NCI-H187 (cell line): ENCODE measurements at regions not wholly inside any gene's neighbourhood (a gene's known extent, or its start where the extent isn't known, plus 50 kb on each side); places are given as distances from the start of the nearest gene placed in this dataset.

Experiments used
- DNase-seq, 2 experiments: peaks; one replicate each; lab custom pipeline; 2025; lab: John Stamatoyannopoulos, UW

DNA sequence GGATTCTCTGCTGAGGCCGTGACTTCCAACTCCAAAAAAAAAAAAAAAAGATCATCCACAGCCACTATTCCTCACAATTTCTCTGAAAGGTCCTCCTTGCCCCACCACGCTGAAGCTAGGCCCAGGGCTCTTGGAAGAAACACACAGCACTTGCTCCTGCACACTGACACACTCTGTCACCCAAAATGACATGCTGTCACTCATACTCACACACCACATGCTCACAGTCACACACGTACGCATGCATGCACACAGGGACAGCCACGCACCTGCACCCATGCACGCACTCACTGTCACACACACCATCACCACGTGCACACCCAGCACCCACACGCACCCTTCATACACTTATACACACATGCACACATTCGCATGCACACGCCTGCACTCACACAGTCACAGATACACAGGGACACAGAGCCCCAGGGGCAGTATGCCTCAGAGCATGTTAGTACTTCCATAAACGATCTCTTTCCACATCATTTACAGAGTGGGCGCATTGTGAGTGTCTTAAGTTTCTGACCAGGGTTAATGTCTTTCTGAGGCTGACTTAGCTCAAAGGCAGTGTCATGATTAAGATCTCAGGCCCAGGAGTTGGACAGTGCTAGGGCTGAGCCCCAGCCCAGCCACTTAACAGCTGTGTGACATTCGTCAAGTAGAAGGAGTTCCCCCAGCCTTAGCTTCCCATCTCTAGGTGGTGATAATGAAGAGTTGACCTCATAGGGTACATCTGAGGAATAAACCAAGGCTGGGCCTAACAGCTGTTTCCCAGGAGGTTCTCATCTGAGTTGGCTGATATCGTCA, 93.4 kb downstream of the GLI2 start:
- DNase-seq: no peak

DNA sequence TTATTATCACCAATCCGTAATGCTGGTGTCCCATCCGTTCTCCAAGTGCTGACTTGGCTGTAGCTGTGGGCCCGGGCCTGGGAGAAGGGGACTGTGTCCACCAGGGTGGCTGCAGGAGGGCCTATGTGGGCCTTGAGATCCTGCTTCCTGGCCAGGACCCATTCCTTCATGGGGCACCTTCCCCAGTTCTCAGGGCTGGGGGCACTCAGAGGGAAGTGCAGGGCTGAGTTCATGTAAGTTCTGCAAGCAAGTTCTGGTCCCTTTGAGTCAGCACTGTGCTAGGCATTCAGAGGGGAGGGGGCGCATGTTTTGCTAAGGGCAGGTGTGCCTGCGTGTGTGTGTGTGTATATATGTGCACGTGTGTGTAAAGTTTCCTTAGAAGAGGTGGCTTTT, 94.0 kb downstream of the GLI2 start:
- DNase-seq: no peak

DNA sequence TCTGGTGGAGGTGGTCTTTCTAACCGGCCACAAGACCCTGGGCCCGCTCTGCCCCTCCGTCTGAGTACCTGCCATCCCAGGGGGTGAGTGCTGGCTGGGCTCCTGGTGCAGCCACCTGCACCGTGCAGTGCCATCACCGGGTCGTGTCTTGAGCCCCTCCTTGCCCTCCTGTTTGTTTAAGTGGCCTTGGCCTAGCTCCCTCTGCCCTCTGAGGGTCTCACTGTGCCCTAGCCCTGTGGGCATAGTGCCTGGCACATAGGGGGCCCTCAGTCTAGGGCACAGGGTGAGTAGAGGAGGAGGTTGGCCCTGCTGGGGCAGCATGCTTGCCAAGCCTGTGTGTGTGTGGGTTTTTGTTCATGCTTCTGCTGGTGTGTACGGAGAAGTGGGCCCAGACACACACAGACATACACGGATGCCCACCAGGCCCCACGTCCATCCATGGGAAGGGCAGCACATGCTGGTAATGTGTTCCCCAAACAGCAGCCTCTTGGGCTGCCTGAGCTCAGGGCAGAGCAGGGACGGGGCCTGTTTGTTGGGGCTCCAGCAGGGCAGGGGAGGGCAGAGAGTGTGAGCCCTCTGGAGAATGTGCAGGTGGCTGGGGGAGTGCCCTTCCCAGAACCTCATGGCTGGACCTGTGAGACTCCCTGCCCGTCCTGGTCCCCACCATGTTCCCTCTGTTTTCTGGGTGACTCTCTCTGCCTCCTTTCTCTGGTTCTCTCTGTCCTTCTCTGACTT, 94.6 kb downstream of the GLI2 start:
- no peak for DNase-seq

DNA sequence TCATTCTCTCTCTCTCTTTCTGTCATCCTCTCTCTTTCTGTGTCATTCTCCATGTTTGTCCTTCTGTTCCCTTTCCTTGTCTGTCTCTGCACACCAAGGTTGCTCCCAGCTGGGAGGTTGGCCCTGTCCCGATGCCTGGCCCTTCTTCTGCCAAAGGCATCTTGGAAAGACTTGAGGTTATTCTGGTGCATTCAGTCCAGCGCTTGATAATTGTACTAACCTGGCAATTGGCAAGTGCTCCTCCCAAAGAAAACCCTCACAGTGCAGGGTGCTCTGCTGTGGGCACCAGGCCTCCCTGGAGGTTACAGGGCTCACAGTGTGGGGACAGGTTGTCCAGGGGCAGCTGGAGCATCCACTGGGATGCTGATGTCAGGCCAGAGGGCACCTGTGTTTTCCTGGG, 95.4 kb downstream of the GLI2 start:
- no peak for DNase-seq

DNA sequence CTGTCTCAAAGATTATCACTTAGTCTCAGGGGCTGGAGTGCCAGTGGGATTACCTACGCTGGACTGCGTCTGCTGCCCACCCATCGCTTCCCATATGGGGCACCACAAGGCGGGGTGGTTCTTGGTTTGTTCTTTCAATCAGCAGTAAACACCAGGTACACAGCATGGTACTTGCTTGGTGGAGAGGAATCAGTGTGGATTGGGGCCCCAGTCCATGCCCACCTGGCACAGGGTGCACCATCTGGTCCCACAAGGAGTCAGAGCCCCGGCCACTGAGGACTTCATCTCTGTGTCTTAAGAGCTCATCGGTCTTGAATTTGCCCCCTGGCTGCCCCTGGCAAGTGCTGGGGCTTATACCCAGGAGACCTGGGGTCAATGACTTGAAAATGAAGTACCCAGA, 96.2 kb downstream of the GLI2 start:
- DNase-seq: no peak

DNA sequence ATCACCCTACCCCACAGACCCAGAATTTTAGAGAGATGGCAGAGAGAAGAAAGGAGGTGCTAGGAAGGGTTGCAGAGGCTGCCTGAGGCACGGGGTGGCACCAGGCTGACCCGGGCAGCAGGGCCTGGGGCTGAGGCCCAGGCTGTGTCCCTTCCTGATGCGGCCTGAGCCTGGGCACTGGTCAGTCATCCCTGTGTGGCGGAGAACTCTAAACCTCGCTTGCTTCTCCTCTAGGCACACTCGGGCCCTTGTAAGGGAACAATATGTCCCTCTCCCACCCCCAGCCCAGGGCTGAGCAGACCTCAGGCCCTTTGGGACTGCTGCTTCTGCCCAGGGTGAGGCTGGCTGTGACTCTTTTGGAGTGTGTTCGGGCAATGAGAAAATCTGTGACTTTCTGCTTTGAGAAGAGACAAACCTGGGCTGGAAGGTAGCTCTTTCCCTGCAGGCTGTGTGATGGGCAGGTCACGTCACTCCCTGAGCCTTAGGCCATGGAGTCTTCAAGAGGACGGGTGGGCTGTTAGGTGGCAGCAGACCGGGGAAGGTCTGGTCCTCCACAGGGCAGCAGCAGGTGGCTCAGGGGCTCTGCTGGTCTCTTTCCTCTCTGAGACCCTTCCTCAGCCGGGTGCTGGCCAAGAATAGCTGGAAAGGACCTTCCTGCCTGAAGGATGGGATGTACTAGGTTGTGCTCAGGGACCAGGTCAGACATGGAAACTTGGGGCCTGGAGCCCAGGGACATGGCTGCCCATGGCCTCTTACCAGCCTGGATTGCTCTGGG, 96.8 kb downstream of the GLI2 start:
- DNase-seq: no peak

DNA sequence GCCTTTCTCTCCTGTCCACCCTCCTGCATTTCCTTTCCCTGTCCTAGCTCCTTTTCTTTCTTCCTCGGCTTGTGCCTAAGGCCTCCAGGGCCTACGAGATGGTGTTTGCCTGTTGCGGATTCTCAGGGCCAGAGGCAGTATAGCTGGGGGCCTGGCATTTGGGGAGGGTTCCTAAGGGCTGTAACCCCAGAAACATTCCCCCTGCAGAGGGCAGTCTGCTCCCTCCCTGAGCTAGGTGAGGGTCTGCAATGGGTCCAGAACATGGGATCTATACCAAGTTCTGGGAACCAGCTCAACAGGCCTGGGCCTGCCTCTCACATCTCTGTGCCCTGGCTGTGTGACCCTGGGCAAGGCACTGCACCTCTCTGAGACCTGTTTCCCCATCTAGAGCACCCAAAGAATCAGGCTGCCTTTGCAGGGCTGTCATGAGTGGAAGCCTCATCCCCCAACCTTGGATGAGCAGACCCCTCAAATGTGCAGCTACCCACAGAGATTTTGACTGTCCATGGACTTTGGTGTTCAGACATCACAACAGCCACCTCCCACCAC, 97.5 kb downstream of the GLI2 start:
- no peak for DNase-seq

DNA sequence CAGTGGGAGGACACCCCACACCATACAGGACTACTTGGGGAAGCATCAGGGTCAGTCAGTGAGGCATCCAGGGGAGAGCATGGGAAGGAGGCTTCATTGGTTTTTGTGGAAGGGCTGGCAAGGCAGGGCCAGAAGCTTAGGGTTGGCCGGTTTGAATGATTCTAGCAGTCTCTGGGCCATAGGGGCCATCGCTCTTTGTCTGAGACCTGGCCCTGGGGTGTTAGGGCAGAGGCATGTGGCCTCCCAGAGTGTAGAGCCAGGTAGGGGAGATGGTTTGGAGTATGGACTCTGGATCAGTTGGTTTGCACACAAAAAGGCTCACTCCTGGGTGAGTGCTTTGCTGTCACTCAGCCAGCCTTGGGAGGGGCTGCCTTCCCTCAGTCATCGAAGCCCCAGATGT, 98.5 kb downstream of the GLI2 start:
- DNase-seq: no peak

DNA sequence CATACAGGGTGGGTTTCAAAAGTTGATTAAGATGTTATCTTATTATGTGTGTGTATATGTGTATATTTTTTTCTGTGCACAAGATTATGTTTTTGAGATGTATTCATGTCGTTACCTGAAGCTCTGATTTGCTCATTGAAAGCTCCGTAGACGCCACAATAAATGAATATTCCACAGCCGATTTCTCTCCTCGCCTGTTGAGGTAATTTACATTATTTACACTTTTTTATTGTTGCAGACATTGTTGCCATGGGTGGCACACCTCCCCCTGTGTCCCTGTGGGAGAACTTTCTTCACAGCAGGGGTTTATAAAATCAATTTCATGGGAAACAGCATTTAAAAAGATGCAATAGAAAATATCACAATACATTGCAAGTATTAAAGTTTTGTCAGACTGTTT, 100.6 kb downstream of the GLI2 start:
- DNase-seq: no peak

DNA sequence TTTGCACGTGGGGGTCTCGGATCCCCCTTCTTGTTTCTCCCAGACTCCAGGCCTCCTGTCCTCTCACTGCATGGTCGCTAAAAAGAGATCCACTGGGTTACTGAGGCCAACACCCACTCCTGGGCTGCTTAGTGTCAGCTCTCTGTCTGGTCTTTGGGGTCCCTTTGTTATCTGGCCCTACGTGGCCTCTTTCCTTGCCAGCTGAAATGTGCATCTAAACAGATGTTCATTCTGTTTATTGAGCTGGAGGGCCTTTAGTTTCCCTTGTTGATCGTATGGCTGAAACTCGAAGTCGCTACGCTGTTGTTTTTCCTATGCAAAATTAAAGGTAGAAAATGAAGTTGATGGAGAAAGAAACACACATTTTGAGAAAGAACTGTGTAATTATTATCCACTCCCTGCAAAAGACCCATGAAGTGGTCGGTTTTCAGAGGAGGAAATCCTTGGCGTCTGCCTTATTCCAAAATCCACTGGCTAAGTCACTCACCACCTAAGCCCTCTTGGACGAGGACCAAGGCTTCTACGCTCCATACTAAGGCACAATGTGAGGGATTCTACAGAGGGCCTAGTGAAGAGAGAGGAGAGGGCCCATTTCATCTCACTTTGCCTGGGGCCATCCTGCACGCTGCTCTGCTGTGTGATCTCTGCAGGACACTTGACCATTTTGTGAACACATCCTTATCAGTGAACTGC, 105.3 kb downstream of the GLI2 start:
- DNase-seq: no peak

DNA sequence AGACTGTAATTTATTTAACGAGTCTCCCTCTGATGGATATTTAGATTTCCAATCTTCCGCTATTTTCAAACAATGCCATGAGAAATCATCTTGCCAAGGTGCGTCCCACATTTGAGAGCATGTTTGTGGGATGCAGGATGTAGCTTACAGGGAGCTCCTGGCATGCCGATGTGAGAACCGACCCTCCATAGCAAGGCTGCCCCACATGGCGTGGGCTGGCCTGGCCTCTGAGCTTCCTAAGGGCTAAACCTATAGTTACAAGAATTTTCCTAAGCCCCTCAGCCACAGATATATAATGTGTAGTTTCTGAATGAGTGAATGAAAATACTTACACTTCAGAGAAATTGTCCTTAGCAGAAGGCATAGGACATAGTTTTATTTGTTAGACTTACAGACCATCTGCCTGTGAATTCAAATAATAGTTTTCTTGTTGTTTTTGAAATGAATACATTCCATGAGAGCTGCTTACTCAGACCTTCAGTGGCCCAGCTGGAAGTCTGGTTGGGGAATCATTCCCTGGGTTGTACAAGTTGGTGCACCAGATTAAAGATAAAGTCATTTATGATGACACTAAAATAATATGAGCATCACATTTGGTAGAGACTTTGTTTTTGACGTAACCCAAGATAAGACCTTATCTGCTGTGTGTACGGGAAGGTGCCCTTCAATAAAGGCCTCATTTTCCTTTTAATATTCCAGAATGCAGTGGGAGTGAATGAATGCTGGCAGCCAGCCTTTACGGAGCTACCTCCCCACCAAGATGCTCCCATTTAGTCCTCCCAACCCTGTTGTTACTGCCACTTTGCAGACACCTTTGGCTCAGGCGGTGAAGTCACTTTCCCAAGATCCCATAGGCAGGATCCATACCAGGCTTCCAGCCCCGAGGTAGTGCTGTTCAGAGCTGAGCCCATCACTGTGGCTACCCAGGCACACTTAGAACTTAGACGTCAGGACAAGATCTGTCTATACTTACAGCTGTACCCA, 107.1 kb downstream of the GLI2 start:
- DNase-seq: no peak

DNA sequence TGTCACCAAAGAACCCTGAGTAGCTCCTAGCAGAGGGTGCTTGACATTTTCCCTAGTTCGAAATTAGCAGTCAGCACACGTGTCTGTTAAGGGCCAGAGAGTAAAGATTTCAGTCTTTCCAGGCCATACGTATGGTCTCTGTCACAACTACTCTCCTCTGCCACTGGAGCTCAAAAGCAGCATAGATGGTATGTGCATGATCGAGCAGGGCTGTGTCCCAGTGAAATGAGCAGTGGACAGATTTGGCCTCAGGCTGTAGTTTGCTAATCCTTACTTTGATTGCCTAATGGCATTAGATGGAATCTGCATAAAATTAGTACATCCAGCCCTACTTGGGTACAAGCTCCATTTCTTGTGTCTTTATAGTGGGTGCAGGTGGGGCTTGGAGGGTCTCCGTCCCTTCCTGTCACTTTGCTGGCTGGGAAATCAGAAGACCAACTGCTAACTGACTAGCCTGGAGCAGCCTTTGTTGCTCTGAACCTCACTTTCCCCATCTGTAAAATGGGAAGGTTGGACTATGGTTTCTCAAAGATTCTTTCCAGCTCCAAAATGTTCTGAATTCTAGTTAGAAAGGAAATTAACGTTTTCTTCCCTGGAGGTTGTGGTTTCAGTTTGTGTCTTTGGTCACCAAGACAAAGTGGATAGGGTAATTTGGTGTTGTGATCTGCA, 108.5 kb downstream of the GLI2 start:
- DNase-seq: no peak

DNA sequence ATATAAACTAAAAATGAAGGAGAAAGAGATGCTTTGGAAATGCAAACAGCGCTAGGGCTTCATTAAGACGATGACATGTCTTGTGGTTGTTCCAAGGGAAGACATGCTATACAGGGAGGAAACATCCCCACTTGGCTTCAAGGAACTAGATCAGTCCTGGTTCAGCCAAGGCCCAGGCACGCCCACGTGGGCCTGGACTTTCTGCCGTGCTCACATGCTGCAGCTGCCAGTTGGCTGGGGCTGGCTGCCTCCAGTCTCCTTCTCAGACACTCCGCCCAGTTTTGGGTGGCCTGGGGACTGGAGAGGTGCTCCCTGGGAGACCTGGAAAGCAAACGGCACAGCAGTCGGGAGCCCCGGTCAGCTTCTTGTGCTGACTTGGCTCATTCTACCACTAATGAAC, 109.6 kb downstream of the GLI2 start:
- DNase-seq: no peak

DNA sequence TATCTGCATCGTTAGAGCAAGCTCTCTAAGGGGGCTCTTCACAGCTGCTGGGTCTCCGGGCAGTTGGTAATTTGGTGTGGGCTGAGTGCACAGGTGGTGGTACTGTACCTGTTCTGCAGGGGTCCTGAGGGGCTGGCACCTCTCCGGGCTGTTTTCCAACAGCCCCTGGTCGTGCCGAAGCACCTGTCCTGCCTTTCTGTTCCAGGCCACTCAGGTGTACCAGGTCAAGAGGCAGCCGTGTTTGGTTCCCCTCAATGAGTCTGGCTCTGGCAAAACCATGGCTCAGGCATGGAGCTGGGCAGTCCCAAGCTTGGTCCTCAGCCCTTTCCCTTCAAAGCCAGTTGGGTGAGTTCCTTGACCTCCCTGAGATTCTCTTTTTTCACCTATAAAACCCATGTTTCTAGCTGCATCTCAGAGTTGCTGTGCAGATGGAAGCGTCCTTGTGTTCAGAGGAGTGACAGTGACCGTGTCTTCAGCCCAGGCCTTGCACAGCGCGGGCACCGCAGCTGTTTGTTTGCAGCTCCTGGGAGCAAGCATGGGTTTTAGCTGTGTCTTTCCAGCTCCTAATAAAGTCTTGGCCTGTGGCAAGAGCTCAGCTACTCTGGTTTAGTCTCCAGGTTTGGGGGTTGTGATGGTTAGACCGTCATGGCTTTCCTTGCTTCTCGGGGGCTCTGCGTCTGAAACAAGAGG, 110.9 kb downstream of the GLI2 start:
- DNase-seq: no peak

DNA sequence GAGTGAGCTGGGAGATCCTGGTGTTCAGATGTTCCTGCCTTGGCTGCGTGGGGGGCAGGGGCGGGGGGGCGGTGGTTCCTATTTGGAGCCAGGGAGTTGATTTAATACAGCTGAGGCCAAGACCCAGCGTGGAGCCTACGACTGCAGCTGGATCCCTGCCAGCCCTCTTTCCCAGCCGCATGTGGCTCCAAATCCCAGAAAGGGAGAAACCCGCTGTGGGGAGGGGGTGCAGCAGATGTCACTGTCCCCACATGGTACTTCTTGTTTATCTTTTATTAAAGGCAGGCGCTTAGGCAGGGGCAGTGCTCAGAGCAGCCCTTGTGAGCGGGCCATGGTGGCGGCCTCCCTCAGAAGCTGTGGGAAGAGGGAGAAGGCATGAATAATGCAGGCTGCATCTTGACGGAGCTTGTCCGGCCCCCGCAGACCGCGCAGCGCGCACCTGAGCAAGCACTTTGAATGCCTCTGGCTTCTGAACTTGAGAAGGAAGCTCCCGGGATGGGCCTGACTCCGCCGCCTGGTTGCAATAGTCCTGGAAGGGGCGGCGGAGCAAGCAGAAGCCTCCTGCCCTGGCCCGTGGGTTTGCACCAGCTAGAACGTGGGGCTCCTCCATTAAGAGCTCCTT, 112.1 kb downstream of the GLI2 start:
- DNase-seq: peak in 1 of 2 experiments; percentile 22

DNA sequence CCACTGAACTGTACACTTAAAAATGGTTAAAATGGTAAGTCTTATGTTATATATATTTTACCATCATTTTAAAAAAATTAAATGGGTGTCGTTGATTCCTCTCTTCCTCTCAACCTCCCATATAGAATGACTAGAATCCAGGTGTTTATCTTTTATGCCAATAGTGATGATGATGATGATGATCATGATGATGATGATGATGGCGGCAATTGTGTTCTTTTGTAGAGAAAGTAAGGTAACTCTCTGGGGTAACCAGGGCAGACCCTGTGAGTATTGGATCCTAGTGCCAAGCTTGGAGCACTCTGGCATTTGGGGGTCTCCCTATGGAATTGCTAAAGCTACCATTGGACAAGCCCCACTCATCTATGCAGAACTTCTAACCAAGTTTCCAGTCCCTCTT, 113.6 kb downstream of the GLI2 start:
- no peak for DNase-seq

DNA sequence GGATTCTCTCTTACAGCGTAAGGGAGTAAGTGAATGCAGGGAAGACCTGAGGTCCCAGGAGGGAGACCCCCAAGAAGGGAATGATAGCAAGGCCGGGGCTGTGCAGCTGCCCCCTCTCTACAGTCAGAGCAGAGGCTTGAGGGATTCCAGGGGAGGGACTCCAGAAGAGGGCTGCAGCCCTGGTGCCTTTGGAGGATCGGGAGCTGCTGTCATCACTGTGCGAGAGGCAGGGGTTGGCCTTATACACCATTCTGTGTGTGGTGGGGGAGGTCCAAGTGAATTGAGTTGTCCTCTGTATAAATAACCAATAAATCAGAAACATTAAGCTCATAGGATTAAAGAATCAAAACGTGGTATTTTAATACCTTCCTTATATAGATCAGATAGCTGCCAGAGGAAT, 114.9 kb downstream of the GLI2 start:
- DNase-seq: no peak

DNA sequence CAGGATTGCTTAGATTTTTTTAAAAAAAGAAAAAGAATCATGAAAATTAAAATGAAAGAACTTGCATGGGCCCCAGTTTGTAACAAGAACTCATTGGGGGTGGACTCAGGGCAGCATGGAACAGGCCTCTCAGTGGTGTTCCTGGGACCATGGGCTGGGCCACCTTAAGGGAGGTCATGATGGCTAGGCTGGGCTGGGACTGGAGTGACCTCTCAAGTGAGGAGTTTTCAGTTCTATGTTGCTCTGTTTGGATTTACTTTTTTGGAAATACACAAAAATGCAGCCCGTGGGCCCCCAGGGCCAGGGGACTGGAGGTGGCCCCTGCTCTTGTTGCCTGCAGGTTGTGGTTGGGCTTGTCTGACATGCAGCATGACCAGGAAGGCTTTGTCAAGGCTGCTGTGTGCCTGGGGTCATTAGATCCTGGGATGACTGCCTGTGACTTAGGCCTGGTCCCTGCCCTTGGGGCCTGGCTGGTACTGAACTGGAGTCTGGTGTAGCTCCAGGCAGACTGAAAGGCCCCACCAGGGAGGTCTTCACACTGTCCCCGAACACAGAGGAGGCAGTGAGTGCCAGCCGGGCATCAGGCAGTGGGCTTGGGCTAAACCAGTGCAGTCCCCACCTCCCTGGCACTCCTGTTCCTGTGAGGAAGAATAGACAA, 115.6 kb downstream of the GLI2 start:
- no peak for DNase-seq
